Islet precursor cell (in vitro differentiated cells): ENCODE measurements at regions not wholly inside any gene's neighbourhood (a gene's known extent, or its start where the extent isn't known, plus 50 kb on each side); places are given as distances from the start of the nearest gene placed in this dataset.

Source experiments
- DNase-seq: peaks from one replicate; pipeline ENCODE4 v3.0.0-alpha.2; 2018

- no peak for DNase-seq
Observed at GRCh38 chr1:71179997-71180396, 99.2 kb upstream of the ZRANB2 start.

- DNase-seq = no peak
Observed at GRCh38 chr1:71170925-71171324, 90.1 kb upstream of the ZRANB2 start.

- no peak for DNase-seq
Observed at GRCh38 chr1:71167505-71167904, 86.7 kb upstream of the ZRANB2 start.

- no peak for DNase-seq
Observed at GRCh38 chr1:71166178-71167173, 85.6 kb upstream of the ZRANB2 start.

- DNase-seq = no peak
Observed at GRCh38 chr1:71157715-71158114, 76.9 kb upstream of the ZRANB2 start.

GRCh38 chr1:71157151-71157550 lies 76.3 kb upstream of the ZRANB2 start:
- DNase-seq = no peak

GRCh38 chr1:71156590-71156989 lies 75.8 kb upstream of the ZRANB2 start:
- DNase-seq = no peak

- no peak for DNase-seq
Observed at GRCh38 chr1:71154429-71154828, 73.6 kb upstream of the ZRANB2 start.

GRCh38 chr1:71153826-71154225 lies 73.0 kb upstream of the ZRANB2 start:
- DNase-seq = no peak

GRCh38 chr1:71147637-71148360 lies 67.0 kb upstream of the ZRANB2 start:
- no peak for DNase-seq

- DNase-seq = no peak
Observed at GRCh38 chr1:71135571-71135970, 54.7 kb upstream of the ZRANB2 start.
